ENCODE measurements at regions not wholly inside any gene's neighbourhood (a gene's known extent, or its start where the extent isn't known, plus 50 kb on each side); places are given as distances from the start of the nearest gene placed in this dataset.

DNA sequence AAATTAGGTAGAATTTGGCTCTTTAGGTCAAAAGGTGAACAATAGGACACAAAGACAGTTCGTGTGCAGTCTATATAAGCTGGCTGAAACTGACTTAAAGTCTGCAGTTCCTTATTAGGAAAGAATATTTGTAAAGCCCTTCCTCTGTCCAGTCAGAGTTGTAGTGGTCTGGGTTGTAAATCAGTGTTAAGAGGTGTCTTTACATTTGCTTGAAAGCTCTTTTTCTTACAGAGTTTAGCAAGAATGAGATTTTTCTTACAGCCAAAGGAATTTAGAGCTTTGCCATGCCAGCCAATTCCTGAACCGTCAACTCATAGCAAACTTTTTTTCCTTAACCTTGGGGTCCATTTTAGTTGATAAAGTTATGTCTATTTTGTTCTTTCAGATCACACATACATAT is 786.1 kb upstream of the CTNND2 start:
- TF ChIP-seq MYC (IDR thresholded peaks at IDR 0.05; ENCODE audit: low read depth, low read length) (no peak), POLR2A (IDR thresholded peaks at IDR 0.05; ENCODE audit: extremely low read depth, insufficient read length) (no peak)
- TF ChIP-seq, protein P1, sequence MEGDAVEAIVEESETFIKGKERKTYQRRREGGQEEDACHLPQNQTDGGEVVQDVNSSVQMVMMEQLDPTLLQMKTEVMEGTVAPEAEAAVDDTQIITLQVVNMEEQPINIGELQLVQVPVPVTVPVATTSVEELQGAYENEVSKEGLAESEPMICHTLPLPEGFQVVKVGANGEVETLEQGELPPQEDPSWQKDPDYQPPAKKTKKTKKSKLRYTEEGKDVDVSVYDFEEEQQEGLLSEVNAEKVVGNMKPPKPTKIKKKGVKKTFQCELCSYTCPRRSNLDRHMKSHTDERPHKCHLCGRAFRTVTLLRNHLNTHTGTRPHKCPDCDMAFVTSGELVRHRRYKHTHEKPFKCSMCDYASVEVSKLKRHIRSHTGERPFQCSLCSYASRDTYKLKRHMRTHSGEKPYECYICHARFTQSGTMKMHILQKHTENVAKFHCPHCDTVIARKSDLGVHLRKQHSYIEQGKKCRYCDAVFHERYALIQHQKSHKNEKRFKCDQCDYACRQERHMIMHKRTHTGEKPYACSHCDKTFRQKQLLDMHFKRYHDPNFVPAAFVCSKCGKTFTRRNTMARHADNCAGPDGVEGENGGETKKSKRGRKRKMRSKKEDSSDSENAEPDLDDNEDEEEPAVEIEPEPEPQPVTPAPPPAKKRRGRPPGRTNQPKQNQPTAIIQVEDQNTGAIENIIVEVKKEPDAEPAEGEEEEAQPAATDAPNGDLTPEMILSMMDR (IDR thresholded peaks at IDR 0.05; ENCODE audit: low read depth, low read length), result no peak
- TF ChIP-seq, protein P2, sequence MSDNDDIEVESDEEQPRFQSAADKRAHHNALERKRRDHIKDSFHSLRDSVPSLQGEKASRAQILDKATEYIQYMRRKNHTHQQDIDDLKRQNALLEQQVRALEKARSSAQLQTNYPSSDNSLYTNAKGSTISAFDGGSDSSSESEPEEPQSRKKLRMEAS (IDR thresholded peaks at IDR 0.05; ENCODE audit: low read depth, low read length), result no peak
- no peak overlapping the region for H3K4me3 ChIP-seq (ENCODE audit: low read depth, low read length)
- no peak for DNase-seq (ENCODE audit: low read depth)

DNA sequence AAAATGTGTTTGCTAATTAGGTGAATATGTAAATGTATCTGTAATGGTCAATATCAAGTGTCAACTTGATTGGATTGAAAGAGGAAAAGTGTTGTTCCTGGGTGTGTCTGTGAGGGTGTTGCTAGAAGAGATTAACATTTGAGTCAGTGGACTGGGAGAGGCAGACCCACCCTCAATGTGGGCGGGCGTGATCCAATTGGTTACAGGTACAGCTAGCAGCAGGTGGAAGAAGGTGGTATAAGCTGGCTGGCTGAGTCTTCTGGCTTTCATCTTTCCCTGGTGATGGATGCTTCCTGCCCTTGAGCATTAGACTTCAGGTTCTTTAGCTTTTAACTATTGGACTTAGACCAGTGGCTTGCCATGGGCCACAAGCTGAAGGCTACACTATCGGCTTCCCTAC is 779.0 kb upstream of the CTNND2 start:
- TF ChIP-seq, protein P1 (IDR thresholded peaks at IDR 0.05; ENCODE audit: low read depth, low read length), result no peak
- TF ChIP-seq, protein P2 (IDR thresholded peaks at IDR 0.05; ENCODE audit: low read depth, low read length), result no peak
- TF ChIP-seq MYC (IDR thresholded peaks at IDR 0.05; ENCODE audit: low read depth, low read length) (no peak), POLR2A (IDR thresholded peaks at IDR 0.05; ENCODE audit: extremely low read depth, insufficient read length) (no peak)
- DNase-seq (ENCODE audit: low read depth), result no peak
- H3K4me3 ChIP-seq (ENCODE audit: low read depth, low read length), result no peak overlapping the region

DNA sequence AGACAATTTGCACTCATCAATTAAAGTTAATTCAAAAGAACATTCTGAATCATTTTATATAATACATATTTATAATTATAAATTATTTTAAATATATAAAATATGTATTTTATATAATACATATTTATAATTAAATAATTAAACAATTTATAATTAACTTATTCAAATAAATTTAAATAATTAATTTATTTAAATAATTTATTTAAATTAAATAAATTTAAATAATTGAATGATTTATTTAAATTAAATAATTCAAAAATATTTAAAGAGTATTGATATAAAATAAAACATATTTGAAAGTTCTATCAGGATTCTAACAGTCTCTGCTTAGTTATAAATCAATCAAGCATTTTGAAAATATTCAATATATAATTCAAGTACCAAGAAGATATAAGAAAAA is 775.5 kb upstream of the CTNND2 start:
- TF ChIP-seq, protein P1 (IDR thresholded peaks at IDR 0.05; ENCODE audit: low read depth, low read length), result no peak
- TF ChIP-seq, protein P2 (IDR thresholded peaks at IDR 0.05; ENCODE audit: low read depth, low read length), result no peak
- TF ChIP-seq MYC (IDR thresholded peaks at IDR 0.05; ENCODE audit: low read depth, low read length), result no peak
- no peak for TF ChIP-seq POLR2A (IDR thresholded peaks at IDR 0.05; ENCODE audit: extremely low read depth, insufficient read length)
- DNase-seq (ENCODE audit: low read depth), result no peak
- H3K4me3 ChIP-seq (ENCODE audit: low read depth, low read length), result no peak overlapping the region

DNA sequence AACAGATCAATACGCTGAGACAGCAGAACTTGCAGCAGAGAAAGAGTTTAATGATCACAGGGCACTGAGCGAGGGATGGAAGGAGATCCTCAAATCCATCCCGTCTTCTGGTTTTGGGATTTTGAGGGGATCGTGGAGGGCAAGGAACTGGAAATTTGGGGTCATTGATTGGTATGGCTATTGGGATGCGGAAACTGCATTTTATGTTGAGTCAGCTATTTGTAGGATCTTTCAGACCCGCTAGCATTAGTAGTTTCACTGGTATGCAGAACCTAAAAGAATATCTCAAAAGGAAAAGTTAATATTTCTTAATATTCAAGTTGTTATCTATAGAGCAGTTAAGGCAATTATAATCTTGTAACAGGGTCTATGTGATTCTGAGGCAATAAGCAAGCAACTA is 771.7 kb upstream of the CTNND2 start:
- H3K4me3 ChIP-seq (ENCODE audit: low read depth, low read length), result no peak overlapping the region
- no peak for DNase-seq (ENCODE audit: low read depth)
- TF ChIP-seq, protein P2 (IDR thresholded peaks at IDR 0.05; ENCODE audit: low read depth, low read length), result no peak
- no peak for TF ChIP-seq MYC (IDR thresholded peaks at IDR 0.05; ENCODE audit: low read depth, low read length)
- TF ChIP-seq, protein P1 (IDR thresholded peaks at IDR 0.05; ENCODE audit: low read depth, low read length), result no peak
- no peak for TF ChIP-seq POLR2A (IDR thresholded peaks at IDR 0.05; ENCODE audit: extremely low read depth, insufficient read length)

DNA sequence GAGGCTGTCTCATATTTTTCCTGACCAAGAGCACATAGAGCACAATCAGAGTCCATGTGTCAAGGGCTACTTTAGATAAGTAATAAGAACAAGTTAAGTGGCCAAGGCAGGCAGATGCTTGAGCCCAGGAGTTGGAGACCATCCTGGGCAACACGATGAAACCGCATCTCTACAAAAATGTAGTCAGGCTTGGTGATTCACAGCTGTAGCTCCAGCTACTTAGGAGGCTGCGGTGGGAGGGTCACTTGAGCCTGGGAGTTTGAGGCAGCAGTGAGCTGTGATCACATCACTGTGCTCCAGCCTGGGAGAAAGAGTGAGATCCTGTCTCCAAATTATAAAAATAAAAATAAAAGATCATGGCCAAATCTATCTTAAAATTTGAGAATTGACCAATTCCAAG is 767.9 kb upstream of the CTNND2 start:
- TF ChIP-seq MYC (IDR thresholded peaks at IDR 0.05; ENCODE audit: low read depth, low read length) (no peak), POLR2A (IDR thresholded peaks at IDR 0.05; ENCODE audit: extremely low read depth, insufficient read length) (no peak)
- TF ChIP-seq, protein P1 (IDR thresholded peaks at IDR 0.05; ENCODE audit: low read depth, low read length), result no peak
- TF ChIP-seq, protein P2 (IDR thresholded peaks at IDR 0.05; ENCODE audit: low read depth, low read length), result no peak
- no peak overlapping the region for H3K4me3 ChIP-seq (ENCODE audit: low read depth, low read length)
- DNase-seq (ENCODE audit: low read depth), result no peak

DNA sequence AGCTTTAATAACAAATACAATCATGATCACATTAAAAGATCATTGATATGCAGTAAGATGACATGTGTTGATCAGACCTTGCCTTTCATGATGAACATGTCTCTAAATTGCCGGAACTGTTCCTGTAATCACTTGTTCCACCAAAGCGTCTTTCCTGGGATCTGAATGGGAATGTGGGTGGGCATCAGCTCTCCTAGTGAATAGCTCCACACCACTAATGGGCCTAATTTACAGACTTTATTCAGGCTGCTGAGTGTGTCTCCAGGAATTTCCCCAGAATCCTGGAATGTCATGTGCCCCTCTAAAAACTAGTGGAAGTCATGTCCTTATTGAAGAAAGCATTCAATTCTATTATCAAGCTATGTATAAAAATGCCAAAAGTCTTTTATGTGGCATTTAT is 765.1 kb upstream of the CTNND2 start:
- no peak overlapping the region for H3K4me3 ChIP-seq (ENCODE audit: low read depth, low read length)

More for the DNA sequence above, 765.1 kb upstream of the CTNND2 start:
- no peak for DNase-seq (ENCODE audit: low read depth)
- no peak for TF ChIP-seq MYC (IDR thresholded peaks at IDR 0.05; ENCODE audit: low read depth, low read length)
- TF ChIP-seq, protein P2 (IDR thresholded peaks at IDR 0.05; ENCODE audit: low read depth, low read length), result no peak
- TF ChIP-seq POLR2A (IDR thresholded peaks at IDR 0.05; ENCODE audit: extremely low read depth, insufficient read length), result no peak
- TF ChIP-seq, protein P1 (IDR thresholded peaks at IDR 0.05; ENCODE audit: low read depth, low read length), result no peak
